T follicular helper cell (primary cell): ENCODE measurements at regions not wholly inside any gene's neighbourhood (a gene's known extent, or its start where the extent isn't known, plus 50 kb on each side); places are given as distances from the start of the nearest gene placed in this dataset.

ENCODE experiments used
- DNase-seq: peaks from one replicate; pipeline ENCODE4 v3.0.0-alpha.2; 2020; ENCODE audit warnings: low read depth

- no peak for DNase-seq
These were observed 174.1 kb upstream of the EEA1 start for GRCh38 chr12:93103154-93103553.

- no peak for DNase-seq
These were observed 175.4 kb upstream of the EEA1 start for GRCh38 chr12:93104535-93104934.

- DNase-seq = no peak
These were observed 177.8 kb upstream of the EEA1 start for GRCh38 chr12:93106910-93107309.

GRCh38 chr12:93107514-93108312 is 178.6 kb upstream of the EEA1 start:
- DNase-seq = no peak

- DNase-seq = no peak
These were observed 179.9 kb upstream of the EEA1 start for GRCh38 chr12:93108985-93109384.

GRCh38 chr12:93109551-93110203 is 180.6 kb upstream of the EEA1 start:
- DNase-seq = no peak

GRCh38 chr12:93111773-93112172 is 182.7 kb upstream of the EEA1 start:
- DNase-seq = no peak

GRCh38 chr12:93113317-93114006 is 184.4 kb upstream of the EEA1 start:
- no peak for DNase-seq

- no peak for DNase-seq
These were observed 186.1 kb upstream of the EEA1 start for GRCh38 chr12:93115198-93115601.

- DNase-seq = no peak
These were observed 186.6 kb upstream of the EEA1 start for GRCh38 chr12:93115646-93116045.

GRCh38 chr12:93116632-93117031 is 187.5 kb upstream of the EEA1 start:
- DNase-seq = no peak

GRCh38 chr12:93121729-93122488 is 192.8 kb upstream of the EEA1 start:
- no peak for DNase-seq

GRCh38 chr12:93122569-93123091 is 193.5 kb upstream of the EEA1 start:
- no peak for DNase-seq

- no peak for DNase-seq
These were observed 196.0 kb upstream of the EEA1 start for GRCh38 chr12:93125126-93125525.

GRCh38 chr12:93126069-93126474 is 197.0 kb upstream of the EEA1 start:
- no peak for DNase-seq

- DNase-seq = no peak
These were observed 198.0 kb upstream of the EEA1 start for GRCh38 chr12:93127107-93127560.

GRCh38 chr12:93127582-93128331 is 198.7 kb upstream of the EEA1 start:
- no peak for DNase-seq

- no peak for DNase-seq
These were observed 199.2 kb upstream of the EEA1 start for GRCh38 chr12:93128332-93128707.

GRCh38 chr12:93130366-93131054 is 201.4 kb upstream of the EEA1 start:
- DNase-seq = no peak

- DNase-seq = no peak
These were observed 204.3 kb upstream of the EEA1 start for GRCh38 chr12:93133361-93133760.
